ENCODE measurements at regions not wholly inside any gene's neighbourhood (a gene's known extent, or its start where the extent isn't known, plus 50 kb on each side); places are given as distances from the start of the nearest gene placed in this dataset.
"Not testable (repeated sequence)": the region's sequence is repeated elsewhere in the genome, so short reads cannot be mapped to it uniquely, and the experiment has no call there.

GRCh38 chr7:13009517-13009916 is 322.1 kb downstream of the ARL4A start:
- no peak for DNase-seq

GRCh38 chr7:13014011-13014410 is 326.6 kb downstream of the ARL4A start:
- DNase-seq: no peak

- no peak for DNase-seq
These were observed 328.7 kb downstream of the ARL4A start for GRCh38 chr7:13016036-13016581.

GRCh38 chr7:13016592-13017332 is 329.3 kb downstream of the ARL4A start:
- no peak for DNase-seq

GRCh38 chr7:13017333-13017857 is 330.0 kb downstream of the ARL4A start:
- DNase-seq: no peak

GRCh38 chr7:13017881-13018280 is 330.4 kb downstream of the ARL4A start:
- no peak for DNase-seq

- DNase-seq: no peak
These were observed 334.3 kb downstream of the ARL4A start for GRCh38 chr7:13021566-13022300.

GRCh38 chr7:13024121-13024674 is 336.8 kb downstream of the ARL4A start:
- no peak for DNase-seq

GRCh38 chr7:13025043-13025442 is 337.6 kb downstream of the ARL4A start:
- DNase-seq: not testable (repeated sequence)

- DNase-seq: no peak
These were observed 339.9 kb downstream of the ARL4A start for GRCh38 chr7:13027321-13027720.

- DNase-seq: no peak
These were observed 340.8 kb downstream of the ARL4A start for GRCh38 chr7:13028036-13028824.

- no peak for DNase-seq
These were observed 341.3 kb downstream of the ARL4A start for GRCh38 chr7:13028825-13029099.

GRCh38 chr7:13031468-13031867 is 344.0 kb downstream of the ARL4A start:
- DNase-seq: no peak

- DNase-seq: no peak
These were observed 344.7 kb downstream of the ARL4A start for GRCh38 chr7:13032084-13032483.

GRCh38 chr7:13032576-13032975 is 345.1 kb downstream of the ARL4A start:
- DNase-seq: no peak

GRCh38 chr7:13034693-13035092 is 347.3 kb downstream of the ARL4A start:
- no peak for DNase-seq

GRCh38 chr7:13035233-13035632 is 347.8 kb downstream of the ARL4A start:
- DNase-seq: no peak

GRCh38 chr7:13036256-13036780 is 348.9 kb downstream of the ARL4A start:
- DNase-seq: no peak

GRCh38 chr7:13037216-13037615 is 349.8 kb downstream of the ARL4A start:
- DNase-seq: no peak

- no peak for DNase-seq
These were observed 354.0 kb downstream of the ARL4A start for GRCh38 chr7:13041368-13041988.

- no peak for DNase-seq
These were observed 355.3 kb downstream of the ARL4A start for GRCh38 chr7:13042605-13043236.

GRCh38 chr7:13044309-13044708 is 356.9 kb downstream of the ARL4A start:
- DNase-seq: no peak
